HCT116 (cell line): ENCODE measurements at regions not wholly inside any gene's neighbourhood (a gene's known extent, or its start where the extent isn't known, plus 50 kb on each side); places are given as distances from the start of the nearest gene placed in this dataset.

Experiments
- ATAC-seq: fragments of 200-7000 bp; cut with Tn5 transposase; 2 replicates; pipeline ENCODE4 v1.9.1; 2020; ENCODE audit warnings: mild to moderate bottlenecking, moderate library complexity
- BruUV-seq: library from RNA; stranded (reverse); fragments of 400-500 nt; replicated peaks from 2 replicates; lab custom pipeline; 2021; lab: Mats Ljungman, UMichigan
- CTCF ChIA-PET: fragments of 300-600 bp; sonication (Branson Sonifier 250); formaldehyde crosslinking; loops from one replicate; lab custom pipeline; 2021; ENCODE audit warnings: antibody characterized with exemption; lab: Charles Lee
- POLR2A ChIA-PET: fragments of 300-600, 350-600 bp; sonication (Branson Sonifier 250); formaldehyde crosslinking; loops from one replicate; lab custom pipeline; 2021; ENCODE audit warnings: antibody characterized with exemption; lab: Charles Lee
- RAD21 ChIA-PET, 2 experiments: fragments of 300-600 bp; sonication (Branson Sonifier 250); formaldehyde crosslinking; loops; one replicate each; lab custom pipeline; 2023; ENCODE audit warnings: low total read pairs in 2 of 2; ENCODE audit not compliant: uncharacterized antibody in 2 of 2, unreplicated experiment in 2 of 2, low non-redundant PET in 1 of 2; lab: Charles Lee
- DNase-seq: peaks from one replicate; pipeline ENCODE4 v3.0.0-alpha.2; 2010; ENCODE audit warnings: low read depth, low spot score
- H2AFZ ChIP-seq: fragments of 200-600 bp; shearing (Covaris generic), sonication (generic); 2 replicates; pipeline ENCODE4 v1.6.1; 2017; ENCODE audit warnings: low read depth, mixed run types, mixed read lengths, antibody characterized with exemption, low read length; ENCODE audit not compliant: poor library complexity, severe bottlenecking
- H3K27ac ChIP-seq: 2 replicates; pipeline ENCODE4 v1.5.1; 2012; ENCODE audit warnings: low read depth, low read length
- H3K27me3 ChIP-seq: fragments of 200-600 bp; sonication (generic); 2 replicates; pipeline ENCODE4 v1.6.1; 2016; ENCODE audit warnings: mixed run types, low read length, mixed read lengths; ENCODE audit not compliant: insufficient read depth
- H3K36me3 ChIP-seq, 2 experiments: fragments of 200-500 bp in 1 of 2; fragments of 200-600 bp in 1 of 2; sonication (Bioruptor generic) in 1 of 2; sonication (generic) in 1 of 2; 2 replicates each; pipeline versions ENCODE4 v1.5.1 to v1.6.1; 2014 to 2016; ENCODE audit warnings: low read length in 2 of 2, inconsistent platforms in 1 of 2, mixed read lengths in 1 of 2, mixed run types in 1 of 2; ENCODE audit not compliant: insufficient read depth in 2 of 2, control insufficient read depth in 1 of 2
- H3K4me1 ChIP-seq, 2 experiments: fragments of 200-600 bp in 1 of 2; sonication (generic) in 1 of 2; 2 replicates each; pipeline versions ENCODE4 v1.5.1 to v1.6.1; 2012 to 2017; ENCODE audit warnings: low read length in 2 of 2, inconsistent platforms in 1 of 2, mild to moderate bottlenecking in 1 of 2, mixed read lengths in 1 of 2, mixed run types in 1 of 2, moderate library complexity in 1 of 2; ENCODE audit not compliant: insufficient read depth in 2 of 2, control insufficient read depth in 1 of 2
- H3K4me2 ChIP-seq: fragments of 200-600 bp; sonication (generic); 2 replicates; pipeline ENCODE4 v1.6.1; 2017; ENCODE audit warnings: mixed run types, low read length, mixed read lengths
- H3K4me3 ChIP-seq, 2 experiments: fragments of 200-600 bp in 1 of 2; sonication (generic) in 1 of 2; replicated peaks in 1 of 2; 2 replicates each; pipeline ENCODE4 v1.5.1; 2011 to 2016; ENCODE audit warnings: low read length in 2 of 2, control low read depth in 1 of 2, low read depth in 1 of 2, mild to moderate bottlenecking in 1 of 2, mixed read lengths in 1 of 2, mixed run types in 1 of 2
- H3K79me2 ChIP-seq: fragments of 200-600 bp; sonication (generic); 2 replicates; pipeline ENCODE4 v1.6.1; 2017; ENCODE audit warnings: mild to moderate bottlenecking, mixed run types, low read length, moderate library complexity, mixed read lengths; ENCODE audit not compliant: insufficient read depth
- H3K9ac ChIP-seq: fragments of 200-600 bp; sonication (generic); 2 replicates; pipeline ENCODE4 v1.6.1; 2016; ENCODE audit warnings: low read length, mixed read lengths
- H3K9me2 ChIP-seq: fragments of 200-600 bp; sonication (generic), shearing (Covaris generic); 2 replicates; pipeline ENCODE4 v1.6.1; 2017; ENCODE audit warnings: mixed run types, mild to moderate bottlenecking, moderate library complexity; ENCODE audit not compliant: insufficient read depth
- H3K9me3 ChIP-seq, 2 experiments: fragments of 200-500 bp in 1 of 2; fragments of 200-600 bp in 1 of 2; sonication (Bioruptor generic) in 1 of 2; sonication (generic) in 1 of 2; 2 replicates each; pipeline ENCODE4 v1.6.1; 2014 to 2017; ENCODE audit warnings: low read length in 2 of 2, mixed read lengths in 2 of 2, inconsistent platforms in 1 of 2, low read depth in 1 of 2, mild to moderate bottlenecking in 1 of 2, mixed run types in 1 of 2, moderate library complexity in 1 of 2; ENCODE audit not compliant: control insufficient read depth in 1 of 2, insufficient read depth in 1 of 2
- H4K20me1 ChIP-seq: fragments of 200-600 bp; sonication (generic), shearing (Covaris generic); 2 replicates; pipeline ENCODE4 v1.6.1; 2017; ENCODE audit warnings: mixed run types, mild to moderate bottlenecking, moderate library complexity; ENCODE audit not compliant: insufficient read depth
- CBX3 ChIP-seq: IDR thresholded peaks from 2 replicates; pipeline ENCODE4 v1.6.1; 2012; ENCODE audit warnings: low read depth
- CEBPB ChIP-seq: IDR thresholded peaks from 2 replicates; pipeline ENCODE4 v1.6.1; 2012; ENCODE audit warnings: low read depth
- CTCF ChIP-seq, 3 experiments: fragments of 200-600 bp in 1 of 3; sonication (generic) in 1 of 3; IDR thresholded peaks in 2 of 3; conservative IDR thresholded peaks in 1 of 3; 2 replicates each; pipeline ENCODE4 v1.5.1; 2012 to 2017; ENCODE audit warnings: low read depth in 2 of 3, low read length in 2 of 3, antibody characterized with exemption in 1 of 3, borderline replicate concordance in 1 of 3, control low read depth in 1 of 3, mild to moderate bottlenecking in 1 of 3, mixed read lengths in 1 of 3, mixed run types in 1 of 3, moderate library complexity in 1 of 3; ENCODE audit not compliant: insufficient read depth in 1 of 3
- ELF1 ChIP-seq: IDR thresholded peaks from 2 replicates; pipeline ENCODE4 v1.6.1; 2012; ENCODE audit warnings: low read depth, borderline replicate concordance
- EZH2 ChIP-seq: fragments of 200-600 bp; sonication (generic); IDR thresholded peaks from 2 replicates; pipeline ENCODE4 v1.6.1; 2017; ENCODE audit warnings: antibody characterized with exemption, mixed run types
- EZH2phosphoT487 ChIP-seq: fragments of 200-600 bp; IDR thresholded peaks from 2 replicates; pipeline ENCODE4 v1.6.1; 2018; ENCODE audit warnings: antibody characterized with exemption, borderline replicate concordance
- JUND ChIP-seq: IDR thresholded peaks from 2 replicates; pipeline ENCODE4 v1.6.1; 2012
- POLR2AphosphoS5 ChIP-seq: IDR thresholded peaks from 2 replicates; pipeline ENCODE4 v1.6.1; 2011; ENCODE audit warnings: mild to moderate bottlenecking, low read depth, low read length, moderate library complexity
- RAD21 ChIP-seq: IDR thresholded peaks from 2 replicates; pipeline ENCODE4 v1.6.1; 2012; ENCODE audit warnings: low read depth, mild to moderate bottlenecking
- REST ChIP-seq: IDR thresholded peaks from 2 replicates; pipeline ENCODE4 v1.6.1; 2012; ENCODE audit warnings: low read depth
- SIN3A ChIP-seq: IDR thresholded peaks from 2 replicates; pipeline ENCODE4 v1.6.1; 2012; ENCODE audit warnings: low read depth
- SRF ChIP-seq: IDR thresholded peaks from 2 replicates; pipeline ENCODE4 v1.6.1; 2012; ENCODE audit warnings: low read depth
- TCF7L2 ChIP-seq: IDR thresholded peaks from 2 replicates; pipeline ENCODE4 v1.7.0; 2011; ENCODE audit warnings: borderline replicate concordance, inconsistent platforms; ENCODE audit not compliant: insufficient read depth, insufficient read length; ENCODE audit errors: extremely low read depth
- ZFX ChIP-seq: fragments of 450-650 bp; IDR thresholded peaks from 2 replicates; pipeline ENCODE4 v1.6.1; 2017
- ZNF274 ChIP-seq: fragments of 200-500 bp; sonication (Bioruptor generic); IDR thresholded peaks from 2 replicates; pipeline ENCODE4 v1.6.1; 2014; ENCODE audit warnings: mild to moderate bottlenecking, low read depth, low read length, inconsistent platforms
- intact Hi-C: fragments of 100-400 bp; cut with micrococcal nuclease; formaldehyde crosslinking; loops from 2 replicates; pipeline ENCODE4 v1.10.0; 2022

GRCh38 chr3:182708810-182709209, 84.5 kb upstream of the ATP11B start:
- ChIA-PET CTCF (interaction anchor here (1.4 kb wide), 1 partner anchor 22 kb away, joined by 3 read pairs; no protein-coding TSS in a partner anchor), POLR2A (no interaction called here)
- Histone ChIP-seq H3K9me3 (no peaks in the 10 kb centered on the region), H3K27ac (no peak overlapping the region), H2AFZ (no peak overlapping the region), H3K9ac (no peak overlapping the region), H3K4me1 (no peaks in the 10 kb centered on the region), H3K4me3 (no peak overlapping the region), H4K20me1 (no peaks in the 10 kb centered on the region), H3K9me2 (no peaks in the 10 kb centered on the region), H3K27me3 (no peaks in the 10 kb centered on the region), H3K36me3 (no peaks in the 10 kb centered on the region), H3K4me2 (no peak overlapping the region), H3K79me2 (no peaks in the 10 kb centered on the region)
- ATAC-seq (no peak), DNase-seq (no peak)
- intact Hi-C loops = no loop called here
- BruUV-seq = no TSS peak
- TF ChIP-seq SRF = no peak
- TF ChIP-seq RAD21 = no peak
- TF ChIP-seq CEBPB = no peak
- no peak for TF ChIP-seq TCF7L2
- TF ChIP-seq JUND = no peak
- TF ChIP-seq EZH2 = no peak
- no peak for TF ChIP-seq CBX3
- TF ChIP-seq ZNF274 = no peak
- no peak for TF ChIP-seq POLR2AphosphoS5
- TF ChIP-seq SIN3A = no peak
- TF ChIP-seq REST = no peak
- no peak for TF ChIP-seq ZFX
- no peak for TF ChIP-seq EZH2phosphoT487
- no peak for TF ChIP-seq ELF1
- TF ChIP-seq CTCF (IDR thresholded peaks at IDR 0.05 in 2 of 3, conservative IDR thresholded peaks at IDR 0.05 in 1 of 3; ENCODE audit: borderline replicate concordance in 1 of 3, insufficient read depth in 1 of 3, low read depth in 2 of 3, low read length in 2 of 3) = no peak
- TF ChIP-seq, all 23 proteins: peak for 0
- RAD21 ChIA-PET = no interaction called here
